ENCODE measurements at regions not wholly inside any gene's neighbourhood (a gene's known extent, or its start where the extent isn't known, plus 50 kb on each side); places are given as distances from the start of the nearest gene placed in this dataset.

DNA sequence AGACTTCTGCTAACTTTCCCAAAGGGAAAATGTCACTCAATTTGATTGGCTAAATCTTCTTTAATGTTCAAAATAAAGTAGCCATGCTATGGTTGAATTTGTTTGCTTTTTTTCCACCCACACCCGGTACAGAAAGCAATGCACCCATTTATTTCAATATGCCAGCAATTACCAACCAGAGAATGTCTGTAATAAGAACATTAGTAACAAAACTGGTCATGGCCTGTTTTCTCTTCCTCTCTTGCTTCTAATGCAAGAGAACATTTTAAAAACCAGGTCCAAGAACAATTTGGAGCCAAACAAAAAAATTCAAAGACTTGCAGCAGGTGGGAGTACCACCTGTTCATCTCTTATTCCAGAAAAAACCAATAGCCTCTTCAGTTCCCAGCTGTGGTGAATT is 1108.8 kb upstream of the PCDH20 start:
- TF ChIP-seq SOX15 (CRISPR knock-in tag; IDR thresholded peaks at IDR 0.05) = no peak
- no peak for TF ChIP-seq ZNF416 (CRISPR knock-in tag; IDR thresholded peaks at IDR 0.05)
- no peak for TF ChIP-seq ZNF219 (CRISPR knock-in tag; IDR thresholded peaks at IDR 0.05; ENCODE audit: borderline replicate concordance)
- TF ChIP-seq MYBL2 (CRISPR knock-in tag; IDR thresholded peaks at IDR 0.05) = no peak
- TF ChIP-seq FOXK1 (CRISPR knock-in tag; IDR thresholded peaks at IDR 0.05) = no peak
- no peak for TF ChIP-seq ZNF317 (CRISPR knock-in tag; IDR thresholded peaks at IDR 0.05; ENCODE audit: borderline replicate concordance, low read depth)
- TF ChIP-seq, protein P1, sequence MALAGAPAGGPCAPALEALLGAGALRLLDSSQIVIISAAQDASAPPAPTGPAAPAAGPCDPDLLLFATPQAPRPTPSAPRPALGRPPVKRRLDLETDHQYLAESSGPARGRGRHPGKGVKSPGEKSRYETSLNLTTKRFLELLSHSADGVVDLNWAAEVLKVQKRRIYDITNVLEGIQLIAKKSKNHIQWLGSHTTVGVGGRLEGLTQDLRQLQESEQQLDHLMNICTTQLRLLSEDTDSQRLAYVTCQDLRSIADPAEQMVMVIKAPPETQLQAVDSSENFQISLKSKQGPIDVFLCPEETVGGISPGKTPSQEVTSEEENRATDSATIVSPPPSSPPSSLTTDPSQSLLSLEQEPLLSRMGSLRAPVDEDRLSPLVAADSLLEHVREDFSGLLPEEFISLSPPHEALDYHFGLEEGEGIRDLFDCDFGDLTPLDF (CRISPR knock-in tag; IDR thresholded peaks at IDR 0.05) = no peak
- no peak for TF ChIP-seq NR2C2 (CRISPR knock-in tag; IDR thresholded peaks at IDR 0.05)
- no peak for TF ChIP-seq EMX1 (CRISPR knock-in tag; IDR thresholded peaks at IDR 0.05)
- TF ChIP-seq GRHL2 (CRISPR knock-in tag; IDR thresholded peaks at IDR 0.05; ENCODE audit: insufficient replicate concordance, severe bottlenecking) = no peak
- TF ChIP-seq GABPB1 (CRISPR knock-in tag; IDR thresholded peaks at IDR 0.05) = no peak
- TF ChIP-seq GTF2I (CRISPR knock-in tag; conservative IDR thresholded peaks at IDR 0.05) = no peak
- TF ChIP-seq, protein P2, sequence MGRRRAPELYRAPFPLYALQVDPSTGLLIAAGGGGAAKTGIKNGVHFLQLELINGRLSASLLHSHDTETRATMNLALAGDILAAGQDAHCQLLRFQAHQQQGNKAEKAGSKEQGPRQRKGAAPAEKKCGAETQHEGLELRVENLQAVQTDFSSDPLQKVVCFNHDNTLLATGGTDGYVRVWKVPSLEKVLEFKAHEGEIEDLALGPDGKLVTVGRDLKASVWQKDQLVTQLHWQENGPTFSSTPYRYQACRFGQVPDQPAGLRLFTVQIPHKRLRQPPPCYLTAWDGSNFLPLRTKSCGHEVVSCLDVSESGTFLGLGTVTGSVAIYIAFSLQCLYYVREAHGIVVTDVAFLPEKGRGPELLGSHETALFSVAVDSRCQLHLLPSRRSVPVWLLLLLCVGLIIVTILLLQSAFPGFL (CRISPR knock-in tag; IDR thresholded peaks at IDR 0.05; ENCODE audit: borderline replicate concordance) = no peak
- TF ChIP-seq NR1H2 (CRISPR knock-in tag; IDR thresholded peaks at IDR 0.05) = no peak
- TF ChIP-seq, protein P3, sequence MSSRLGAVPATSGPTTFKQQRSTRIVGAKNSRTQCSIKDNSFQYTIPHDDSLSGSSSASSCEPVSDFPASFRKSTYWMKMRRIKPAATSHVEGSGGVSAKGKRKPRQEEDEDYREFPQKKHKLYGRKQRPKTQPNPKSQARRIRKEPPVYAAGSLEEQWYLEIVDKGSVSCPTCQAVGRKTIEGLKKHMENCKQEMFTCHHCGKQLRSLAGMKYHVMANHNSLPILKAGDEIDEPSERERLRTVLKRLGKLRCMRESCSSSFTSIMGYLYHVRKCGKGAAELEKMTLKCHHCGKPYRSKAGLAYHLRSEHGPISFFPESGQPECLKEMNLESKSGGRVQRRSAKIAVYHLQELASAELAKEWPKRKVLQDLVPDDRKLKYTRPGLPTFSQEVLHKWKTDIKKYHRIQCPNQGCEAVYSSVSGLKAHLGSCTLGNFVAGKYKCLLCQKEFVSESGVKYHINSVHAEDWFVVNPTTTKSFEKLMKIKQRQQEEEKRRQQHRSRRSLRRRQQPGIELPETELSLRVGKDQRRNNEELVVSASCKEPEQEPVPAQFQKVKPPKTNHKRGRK (CRISPR knock-in tag; IDR thresholded peaks at IDR 0.05; ENCODE audit: borderline replicate concordance) = no peak
- TF ChIP-seq ZNF671 (CRISPR knock-in tag; IDR thresholded peaks at IDR 0.05) = no peak
- no peak for TF ChIP-seq RELA (CRISPR knock-in tag; IDR thresholded peaks at IDR 0.05; ENCODE audit: borderline replicate concordance)
- no peak for TF ChIP-seq ZNF263 (CRISPR knock-in tag; IDR thresholded peaks at IDR 0.05; ENCODE audit: low read depth)
- no peak for TF ChIP-seq OVOL2 (CRISPR knock-in tag; IDR thresholded peaks at IDR 0.05; ENCODE audit: borderline replicate concordance)
- Mint-ChIP-seq H3K4me1 (peaks cover 10% of the 10 kb centered on the region), H3K27me3 (ENCODE audit: low read depth) (no peaks in the 10 kb centered on the region), H3K27ac (peak overlapping the region; percentile 20; the same call in 1 of the 2 replicates), H3K4me3 (no peak overlapping the region), H3K36me3 (no peaks in the 10 kb centered on the region), H3K9me3 (no peaks in the 10 kb centered on the region)
- CTCF ChIA-PET = interaction anchor here (1.1 kb wide), 1 partner anchor 13 kb away, joined by 5 read pairs; no protein-coding TSS in a partner anchor
- POLR2A ChIA-PET = interaction anchor here (0.6 kb wide), 1 partner anchor 37 kb away, joined by 3 read pairs; no protein-coding TSS in a partner anchor
- DNase-seq (ENCODE audit: low spot score) (no peak), ATAC-seq (no peak)

DNA sequence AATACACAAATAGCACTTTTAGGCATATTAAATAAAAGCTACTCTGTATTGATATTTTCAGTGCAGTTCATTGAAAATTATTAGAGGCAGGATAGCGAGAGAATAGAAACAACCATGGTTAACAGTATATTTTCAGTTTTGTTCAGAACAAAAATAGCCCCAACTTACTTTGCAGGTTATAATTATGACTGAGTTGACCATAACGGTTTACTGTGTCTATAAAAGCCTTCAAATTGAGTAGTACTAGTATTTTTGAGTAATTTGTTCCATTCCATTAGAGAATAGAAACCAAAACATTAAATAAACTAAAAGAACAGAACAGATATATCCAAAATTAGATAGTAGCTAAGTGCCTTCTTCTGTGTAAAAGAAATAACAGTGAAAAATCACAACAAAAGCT is 1108.4 kb upstream of the PCDH20 start:
- Mint-ChIP-seq H3K4me3 (no peak overlapping the region), H3K27ac (no peak overlapping the region), H3K4me1 (peaks cover 11% of the 10 kb centered on the region), H3K36me3 (no peaks in the 10 kb centered on the region), H3K27me3 (ENCODE audit: low read depth) (no peaks in the 10 kb centered on the region), H3K9me3 (no peaks in the 10 kb centered on the region)
- ChIA-PET CTCF (interaction anchor here (1.1 kb wide), 1 partner anchor 12 kb away, joined by 5 read pairs; no protein-coding TSS in a partner anchor), POLR2A (interaction anchor here (0.5 to 0.6 kb wide), 2 partner anchors 16 to 37 kb away, joined by 3 to 5 read pairs; no protein-coding TSS in a partner anchor)
- DNase-seq (ENCODE audit: low spot score) = no peak
- no peak for ATAC-seq
- TF ChIP-seq, protein P4, sequence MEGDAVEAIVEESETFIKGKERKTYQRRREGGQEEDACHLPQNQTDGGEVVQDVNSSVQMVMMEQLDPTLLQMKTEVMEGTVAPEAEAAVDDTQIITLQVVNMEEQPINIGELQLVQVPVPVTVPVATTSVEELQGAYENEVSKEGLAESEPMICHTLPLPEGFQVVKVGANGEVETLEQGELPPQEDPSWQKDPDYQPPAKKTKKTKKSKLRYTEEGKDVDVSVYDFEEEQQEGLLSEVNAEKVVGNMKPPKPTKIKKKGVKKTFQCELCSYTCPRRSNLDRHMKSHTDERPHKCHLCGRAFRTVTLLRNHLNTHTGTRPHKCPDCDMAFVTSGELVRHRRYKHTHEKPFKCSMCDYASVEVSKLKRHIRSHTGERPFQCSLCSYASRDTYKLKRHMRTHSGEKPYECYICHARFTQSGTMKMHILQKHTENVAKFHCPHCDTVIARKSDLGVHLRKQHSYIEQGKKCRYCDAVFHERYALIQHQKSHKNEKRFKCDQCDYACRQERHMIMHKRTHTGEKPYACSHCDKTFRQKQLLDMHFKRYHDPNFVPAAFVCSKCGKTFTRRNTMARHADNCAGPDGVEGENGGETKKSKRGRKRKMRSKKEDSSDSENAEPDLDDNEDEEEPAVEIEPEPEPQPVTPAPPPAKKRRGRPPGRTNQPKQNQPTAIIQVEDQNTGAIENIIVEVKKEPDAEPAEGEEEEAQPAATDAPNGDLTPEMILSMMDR (IDR thresholded peaks at IDR 0.05) = no peak
- TF ChIP-seq ZNF416 (CRISPR knock-in tag; IDR thresholded peaks at IDR 0.05) (no peak), JAZF1 (CRISPR knock-in tag; IDR thresholded peaks at IDR 0.05) (no peak), PRRX2 (CRISPR knock-in tag; IDR thresholded peaks at IDR 0.05) (no peak), CREB1 (CRISPR knock-in tag; IDR thresholded peaks at IDR 0.05) (no peak), TP53 (CRISPR knock-in tag; IDR thresholded peaks at IDR 0.05) (no peak), KAT7 (CRISPR knock-in tag; IDR thresholded peaks at IDR 0.05; ENCODE audit: borderline replicate concordance) (no peak), FOXK1 (CRISPR knock-in tag; IDR thresholded peaks at IDR 0.05) (no peak), OVOL2 (CRISPR knock-in tag; IDR thresholded peaks at IDR 0.05; ENCODE audit: borderline replicate concordance) (no peak), ATF1 (CRISPR knock-in tag; IDR thresholded peaks at IDR 0.05) (no peak), JUN (CRISPR knock-in tag; IDR thresholded peaks at IDR 0.05) (no peak)
- TF ChIP-seq, protein P5, sequence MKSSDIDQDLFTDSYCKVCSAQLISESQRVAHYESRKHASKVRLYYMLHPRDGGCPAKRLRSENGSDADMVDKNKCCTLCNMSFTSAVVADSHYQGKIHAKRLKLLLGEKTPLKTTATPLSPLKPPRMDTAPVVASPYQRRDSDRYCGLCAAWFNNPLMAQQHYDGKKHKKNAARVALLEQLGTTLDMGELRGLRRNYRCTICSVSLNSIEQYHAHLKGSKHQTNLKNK (CRISPR knock-in tag; IDR thresholded peaks at IDR 0.05) = no peak
- TF ChIP-seq, protein P6, sequence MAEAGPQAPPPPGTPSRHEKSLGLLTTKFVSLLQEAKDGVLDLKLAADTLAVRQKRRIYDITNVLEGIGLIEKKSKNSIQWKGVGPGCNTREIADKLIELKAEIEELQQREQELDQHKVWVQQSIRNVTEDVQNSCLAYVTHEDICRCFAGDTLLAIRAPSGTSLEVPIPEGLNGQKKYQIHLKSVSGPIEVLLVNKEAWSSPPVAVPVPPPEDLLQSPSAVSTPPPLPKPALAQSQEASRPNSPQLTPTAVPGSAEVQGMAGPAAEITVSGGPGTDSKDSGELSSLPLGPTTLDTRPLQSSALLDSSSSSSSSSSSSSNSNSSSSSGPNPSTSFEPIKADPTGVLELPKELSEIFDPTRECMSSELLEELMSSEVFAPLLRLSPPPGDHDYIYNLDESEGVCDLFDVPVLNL (CRISPR knock-in tag; IDR thresholded peaks at IDR 0.05; ENCODE audit: borderline replicate concordance, low read depth) = no peak
- TF ChIP-seq, protein P2 (CRISPR knock-in tag; IDR thresholded peaks at IDR 0.05; ENCODE audit: borderline replicate concordance) = no peak
